Neural crest cell (in vitro differentiated cells): ENCODE measurements at regions not wholly inside any gene's neighbourhood (a gene's known extent, or its start where the extent isn't known, plus 50 kb on each side); places are given as distances from the start of the nearest gene placed in this dataset.

Source experiments
- DNase-seq: peaks from one replicate; pipeline ENCODE4 v3.0.0; 2021; ENCODE audit warnings: low read depth, mixed read lengths, low spot score
- H3K27ac Mint-ChIP-seq: one replicate; pipeline ENCODE4 v1.8.0; 2021; ENCODE audit warnings: mild to moderate bottlenecking, mixed read lengths; ENCODE audit not compliant: unreplicated experiment
- H3K27me3 Mint-ChIP-seq: 2 replicates; pipeline ENCODE4 v1.8.0; 2021; ENCODE audit warnings: low read depth, mild to moderate bottlenecking, mixed read lengths
- H3K36me3 Mint-ChIP-seq: 2 replicates; pipeline ENCODE4 v1.8.0; 2021; ENCODE audit warnings: low read depth, mild to moderate bottlenecking, mixed read lengths
- H3K4me1 Mint-ChIP-seq: 2 replicates; pipeline ENCODE4 v1.8.0; 2021; ENCODE audit warnings: mixed read lengths
- H3K4me3 Mint-ChIP-seq: one replicate; pipeline ENCODE4 v1.8.0; 2021; ENCODE audit warnings: mild to moderate bottlenecking, mixed read lengths
- H3K9me3 Mint-ChIP-seq: 2 replicates; pipeline ENCODE4 v1.8.0; 2021; ENCODE audit warnings: mixed read lengths
- CTCF ChIP-seq: fragments of 200-600 bp; sonication (generic); conservative IDR thresholded peaks from 2 replicates; pipeline ENCODE4 v1.5.0; 2021; ENCODE audit warnings: antibody characterized with exemption, mild to moderate bottlenecking

- TF ChIP-seq CTCF, result no peak
These were observed 493.1 kb downstream of the SHQ1 start for GRCh38 chr3:72355168-72355567.

DNA sequence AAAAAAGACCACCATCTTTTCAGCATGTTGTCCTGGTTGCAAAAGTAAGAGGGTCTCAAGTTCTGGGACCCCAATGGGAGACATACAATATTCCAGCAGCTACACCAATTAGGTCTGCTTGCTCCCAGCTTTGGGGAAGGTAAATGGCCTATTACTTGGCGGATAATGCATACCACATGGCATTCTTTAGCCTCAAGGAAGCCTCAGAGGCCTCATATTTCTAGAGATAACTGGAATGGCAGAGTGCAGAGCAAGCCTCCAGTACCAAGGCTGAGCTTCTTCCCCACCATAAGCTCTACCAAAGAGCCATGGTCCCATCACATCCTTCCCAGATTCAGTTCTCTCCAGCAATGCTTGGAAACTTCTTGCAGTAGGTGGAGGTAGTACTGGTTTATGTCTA is 493.8 kb downstream of the SHQ1 start:
- DNase-seq, result no peak
- no peaks in the 10 kb centered on the region for H3K9me3 Mint-ChIP-seq
- H3K27me3 Mint-ChIP-seq, result peaks cover 7% of the 10 kb centered on the region
- peaks cover 3% of the 10 kb centered on the region for H3K4me1 Mint-ChIP-seq
- no peak for TF ChIP-seq CTCF
- H3K27ac Mint-ChIP-seq, result no peak overlapping the region
- H3K4me3 Mint-ChIP-seq, result no peak overlapping the region
- H3K36me3 Mint-ChIP-seq, result no peaks in the 10 kb centered on the region

More at GRCh38 chr3:72355168-72355567, 493.1 kb downstream of the SHQ1 start:
- DNase-seq, result no peak
- no peak overlapping the region for H3K4me3 Mint-ChIP-seq
- peaks cover 7% of the 10 kb centered on the region for H3K27me3 Mint-ChIP-seq
- no peaks in the 10 kb centered on the region for H3K9me3 Mint-ChIP-seq
- H3K4me1 Mint-ChIP-seq, result peaks cover 3% of the 10 kb centered on the region
- no peak overlapping the region for H3K27ac Mint-ChIP-seq
- no peaks in the 10 kb centered on the region for H3K36me3 Mint-ChIP-seq

- Mint-ChIP-seq H3K27ac (peak overlapping the region; percentile 7), H3K27me3 (peaks cover 7% of the 10 kb centered on the region), H3K4me1 (peaks cover 3% of the 10 kb centered on the region), H3K9me3 (no peaks in the 10 kb centered on the region), H3K4me3 (no peak overlapping the region), H3K36me3 (no peaks in the 10 kb centered on the region)
- no peak for TF ChIP-seq CTCF
- DNase-seq, result no peak
These were observed 494.8 kb downstream of the SHQ1 start for GRCh38 chr3:72353236-72354128.

DNA sequence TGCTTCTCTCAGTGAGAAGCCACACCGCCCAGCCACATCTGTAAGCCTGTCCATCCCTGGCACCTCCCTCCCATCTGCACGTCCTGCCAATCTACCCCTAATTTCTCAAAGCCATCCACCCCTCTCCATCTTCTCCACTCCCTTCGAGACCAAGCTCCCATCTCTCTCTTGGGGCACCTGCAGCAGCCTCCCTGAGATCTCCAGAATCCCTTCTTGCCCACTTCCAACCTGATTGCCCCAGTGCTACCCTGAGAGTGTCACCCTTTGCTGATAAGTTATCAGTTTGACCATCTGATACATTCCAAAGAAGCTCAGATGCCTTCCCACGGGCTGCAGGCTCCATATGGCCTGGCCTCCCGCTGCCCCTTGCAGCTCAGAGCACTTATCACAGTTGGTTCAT is 496.1 kb downstream of the SHQ1 start:
- H3K4me1 Mint-ChIP-seq, result peaks cover 3% of the 10 kb centered on the region
- no peaks in the 10 kb centered on the region for H3K36me3 Mint-ChIP-seq
- H3K9me3 Mint-ChIP-seq, result no peaks in the 10 kb centered on the region

DNA sequence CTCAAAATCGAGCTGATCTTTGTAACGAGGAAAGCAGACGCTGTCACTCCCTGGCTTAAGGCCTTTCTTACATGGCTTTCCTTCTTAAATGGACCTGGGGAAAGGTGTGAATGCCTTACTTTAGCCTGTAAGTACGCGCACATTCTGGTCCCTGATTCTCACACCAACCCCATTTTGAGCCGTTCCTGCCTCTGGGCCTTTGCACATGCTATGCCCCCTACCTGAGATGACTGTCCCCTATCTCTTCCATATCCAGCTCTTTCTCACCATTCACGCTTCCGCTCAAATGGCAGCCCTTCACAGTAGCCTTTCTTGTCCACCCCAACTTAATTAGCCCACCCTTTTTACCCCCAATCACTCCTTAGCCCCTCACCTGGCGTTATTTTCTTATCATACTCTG is 496.7 kb downstream of the SHQ1 start:
- no peak for DNase-seq
- Mint-ChIP-seq H3K9me3 (no peaks in the 10 kb centered on the region), H3K36me3 (no peaks in the 10 kb centered on the region), H3K4me1 (peaks cover 3% of the 10 kb centered on the region), H3K27me3 (peaks cover 9% of the 10 kb centered on the region), H3K4me3 (no peak overlapping the region), H3K27ac (no peak overlapping the region)
- TF ChIP-seq CTCF, result no peak

More for the DNA sequence above, 496.1 kb downstream of the SHQ1 start:
- no peak for TF ChIP-seq CTCF
- no peak for DNase-seq
- H3K27me3 Mint-ChIP-seq, result peaks cover 7% of the 10 kb centered on the region
- no peak overlapping the region for H3K4me3 Mint-ChIP-seq
- no peak overlapping the region for H3K27ac Mint-ChIP-seq
